ENCODE measurements at regions not wholly inside any gene's neighbourhood (a gene's known extent, or its start where the extent isn't known, plus 50 kb on each side); places are given as distances from the start of the nearest gene placed in this dataset.
A peak's percentile ranks its signal among the peaks of the same experiment; 100 is the strongest.
"Not testable (repeated sequence)": the region's sequence is repeated elsewhere in the genome, so short reads cannot be mapped to it uniquely, and the experiment has no call there.

DNA sequence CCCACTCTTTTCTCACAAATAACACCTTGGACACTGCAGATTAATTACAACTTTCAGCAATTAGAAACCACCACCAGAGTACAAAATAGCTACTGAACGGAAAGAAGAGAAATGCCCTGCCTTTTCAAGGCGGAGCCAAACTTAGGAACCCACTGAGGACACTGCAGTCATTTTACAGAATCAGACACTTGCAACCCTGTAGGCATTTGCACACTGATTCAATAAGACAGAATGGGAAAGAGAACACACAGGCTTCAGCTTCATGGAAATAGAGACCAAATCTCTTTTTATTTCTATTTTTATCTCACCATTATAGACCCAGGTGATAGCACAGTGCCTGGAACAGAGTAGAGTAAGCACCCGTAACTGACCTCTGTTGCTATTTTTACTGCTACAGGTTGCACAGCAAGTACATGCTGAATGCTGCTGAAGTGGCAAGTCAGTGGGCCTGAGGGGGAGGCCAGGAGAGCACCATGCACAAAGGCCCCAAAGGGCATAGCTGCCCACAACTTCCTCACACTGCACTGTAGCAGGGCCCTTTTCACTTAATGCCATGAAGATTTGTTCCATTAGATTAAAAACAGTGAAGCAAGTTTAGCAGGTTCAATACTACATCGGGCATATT is 50.7 kb upstream of the EDARADD start:
- FAIRE-seq (no peak), DNase-seq (ENCODE audit: low spot score) (no peak)

- no peak for FAIRE-seq
- no peak for DNase-seq (ENCODE audit: low spot score)
These were observed 51.5 kb upstream of the EDARADD start for GRCh38 chr1:236342403-236343245.

GRCh38 chr1:236341298-236341697 is 52.8 kb upstream of the EDARADD start:
- FAIRE-seq (no peak), DNase-seq (ENCODE audit: low spot score) (no peak)

DNA sequence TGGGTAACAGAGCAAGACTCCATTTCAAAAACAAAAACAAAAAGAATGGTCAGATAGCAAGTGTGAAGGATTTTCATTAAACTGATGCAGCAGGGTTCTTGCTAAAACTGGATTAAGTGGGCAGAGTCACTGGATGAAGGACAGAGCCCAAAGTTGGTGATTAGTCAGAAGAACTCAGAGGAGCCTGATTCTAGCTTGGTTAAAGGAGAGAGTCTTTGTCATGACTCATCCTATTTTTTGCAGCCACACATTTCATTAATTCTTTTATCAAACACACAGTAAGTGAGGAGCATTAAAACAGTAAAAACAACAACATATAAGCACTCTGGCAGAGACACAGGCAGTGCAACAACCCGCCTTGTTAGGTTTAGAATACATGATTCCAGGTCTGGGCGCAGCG is 56.0 kb upstream of the EDARADD start:
- FAIRE-seq: no peak
- DNase-seq (ENCODE audit: low spot score): peak; percentile 45

DNA sequence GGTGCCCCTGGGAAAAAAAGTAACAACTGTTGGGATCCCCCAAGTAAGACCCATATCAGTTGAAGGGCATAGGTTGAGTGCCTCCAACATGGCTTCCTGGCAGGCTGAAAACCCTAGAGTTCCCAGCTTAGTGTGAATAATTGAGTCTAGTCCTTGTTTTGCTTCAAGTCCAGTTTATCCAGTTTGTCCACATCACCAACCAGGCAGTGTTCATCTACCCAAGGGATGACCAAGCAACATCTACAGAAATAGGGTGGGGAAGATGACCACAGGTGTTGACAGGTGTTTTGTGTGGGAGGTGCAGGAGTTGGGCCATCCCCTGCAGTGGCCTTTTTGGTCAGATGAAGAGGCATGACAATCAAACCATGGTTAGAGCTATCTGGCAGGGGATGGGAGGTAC is 54.3 kb upstream of the ERO1B start:
- DNase-seq (ENCODE audit: low spot score) (no peak), FAIRE-seq (no peak)

DNA sequence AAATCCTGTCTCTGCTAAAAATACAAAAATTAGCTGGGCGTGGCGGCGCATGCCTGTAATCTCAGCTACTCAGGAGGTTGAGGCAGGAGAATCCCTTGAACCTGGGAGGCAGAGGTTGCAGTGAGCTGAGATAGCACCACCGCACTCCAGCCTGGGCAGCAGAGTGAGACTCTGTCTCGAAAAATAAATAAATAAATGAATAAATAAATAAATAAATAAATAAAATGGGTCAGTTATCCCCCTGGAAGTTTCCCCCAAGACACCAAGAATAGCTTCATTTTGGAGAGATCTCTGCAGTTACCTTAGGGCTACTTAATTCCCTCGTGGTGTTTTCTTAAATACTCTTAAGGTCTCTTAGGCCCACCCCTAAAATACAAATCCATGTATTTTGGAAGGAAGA is 53.9 kb upstream of the ERO1B start:
- FAIRE-seq; DNase-seq (ENCODE audit: low spot score): not testable (repeated sequence)

GRCh38 chr1:236334893-236335545 is 53.3 kb upstream of the ERO1B start:
- DNase-seq (ENCODE audit: low spot score): no peak
- no peak for FAIRE-seq

- FAIRE-seq (no peak), DNase-seq (ENCODE audit: low spot score) (no peak)
These were observed 50.5 kb upstream of the ERO1B start for GRCh38 chr1:236332092-236332758.
